HG02642 (cell line): ENCODE measurements at regions not wholly inside any gene's neighbourhood (a gene's known extent, or its start where the extent isn't known, plus 50 kb on each side); places are given as distances from the start of the nearest gene placed in this dataset.
"Not testable (repeated sequence)": the region's sequence is repeated elsewhere in the genome, so short reads cannot be mapped to it uniquely, and the experiment has no call there.

Experiments used
- ATAC-seq: cut with Tn5 transposase; IDR thresholded peaks from one replicate; pipeline ENCODE4 v1.9.1; 2021; ENCODE audit warnings: mild to moderate bottlenecking; ENCODE audit not compliant: unreplicated experiment, poor library complexity

- ATAC-seq, result not testable (repeated sequence)
Measured at GRCh38 chr1:104135036-104135435, 385.3 kb downstream of the AMY1C start.

GRCh38 chr1:104136621-104137020 is 386.9 kb downstream of the AMY1C start:
- ATAC-seq, result no peak

GRCh38 chr1:104156738-104157137 is 407.0 kb downstream of the AMY1C start:
- no peak for ATAC-seq

- no peak for ATAC-seq
Measured at GRCh38 chr1:104163912-104164476, 414.3 kb downstream of the AMY1C start.

- no peak for ATAC-seq
Measured at GRCh38 chr1:104172243-104172681, 422.6 kb downstream of the AMY1C start.

GRCh38 chr1:104182251-104182650 is 432.6 kb downstream of the AMY1C start:
- no peak for ATAC-seq

- no peak for ATAC-seq
Measured at GRCh38 chr1:104189207-104189606, 439.5 kb downstream of the AMY1C start.

- ATAC-seq, result no peak
Measured at GRCh38 chr1:104190821-104191220, 441.1 kb downstream of the AMY1C start.

GRCh38 chr1:104195395-104195794 is 445.7 kb downstream of the AMY1C start:
- ATAC-seq, result no peak

- no peak for ATAC-seq
Measured at GRCh38 chr1:104196136-104196535, 446.4 kb downstream of the AMY1C start.

GRCh38 chr1:104197516-104197915 is 447.8 kb downstream of the AMY1C start:
- no peak for ATAC-seq

GRCh38 chr1:104212239-104212638 is 462.5 kb downstream of the AMY1C start:
- no peak for ATAC-seq

- not testable (repeated sequence) for ATAC-seq
Measured at GRCh38 chr1:104217395-104217986, 467.8 kb downstream of the AMY1C start.

GRCh38 chr1:104229860-104230259 is 480.2 kb downstream of the AMY1C start:
- no peak for ATAC-seq

GRCh38 chr1:104231676-104232075 is 482.0 kb downstream of the AMY1C start:
- ATAC-seq, result no peak

GRCh38 chr1:104235141-104235540 is 485.4 kb downstream of the AMY1C start:
- ATAC-seq, result no peak

- ATAC-seq, result no peak
Measured at GRCh38 chr1:104238991-104239390, 489.3 kb downstream of the AMY1C start.

GRCh38 chr1:104248385-104248784 is 498.7 kb downstream of the AMY1C start:
- no peak for ATAC-seq

GRCh38 chr1:104259481-104259880 is 509.8 kb downstream of the AMY1C start:
- no peak for ATAC-seq

- not testable (repeated sequence) for ATAC-seq
Measured at GRCh38 chr1:104263110-104263509, 513.4 kb downstream of the AMY1C start.

GRCh38 chr1:104264521-104264920 is 514.8 kb downstream of the AMY1C start:
- no peak for ATAC-seq

- no peak for ATAC-seq
Measured at GRCh38 chr1:104265163-104265562, 515.5 kb downstream of the AMY1C start.
